ENCODE measurements at regions not wholly inside any gene's neighbourhood (a gene's known extent, or its start where the extent isn't known, plus 50 kb on each side); places are given as distances from the start of the nearest gene placed in this dataset.

DNA sequence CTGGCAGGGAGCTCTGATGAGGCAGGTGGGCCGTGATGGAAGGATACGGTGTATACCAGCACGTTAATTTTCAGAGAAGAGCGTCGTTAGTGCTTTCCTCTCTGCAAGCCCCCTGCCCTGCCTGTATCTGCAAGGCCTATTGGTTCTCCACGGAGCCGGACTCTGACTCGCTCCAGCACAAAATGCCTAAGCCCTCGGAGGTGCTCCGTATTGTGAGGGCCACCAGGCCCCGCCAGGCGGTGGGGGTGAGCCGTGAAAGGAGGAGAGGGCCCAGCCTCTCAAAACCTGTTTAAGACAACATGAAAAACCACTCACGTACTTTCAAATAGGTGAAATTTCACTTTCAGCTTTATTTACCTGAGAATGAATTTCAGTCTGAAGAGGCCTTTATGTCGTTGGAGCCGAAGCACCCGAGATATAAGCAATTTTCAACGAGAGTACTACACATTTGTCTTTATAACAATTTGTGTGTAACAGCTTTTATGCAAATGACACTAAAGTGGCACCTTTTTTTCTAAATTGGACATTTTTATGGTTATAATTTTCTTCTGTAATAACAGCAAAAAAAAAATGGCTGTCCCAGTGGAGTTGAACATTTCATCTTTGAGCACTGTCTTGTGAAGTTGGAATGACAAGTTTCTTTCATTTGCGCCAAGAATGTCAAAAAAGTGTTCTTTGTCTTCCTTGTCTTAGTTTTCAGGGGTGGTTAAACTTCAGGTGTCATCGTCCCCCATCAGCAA, 749.5 kb downstream of the VRK1 start:
- Mint-ChIP-seq H3K4me1 (peaks cover 5% of the 10 kb centered on the region), H3K27me3 (ENCODE audit: insufficient read depth) (no peaks in the 10 kb centered on the region), H3K9me3 (no peaks in the 10 kb centered on the region), H3K4me3 (no peak overlapping the region), H3K36me3 (ENCODE audit: low read depth) (no peaks in the 10 kb centered on the region), H3K27ac (no peak overlapping the region)
- Histone ChIP-seq H3K9ac (ENCODE audit: extremely low read depth, low read length, poor library complexity, severe bottlenecking) (no peak overlapping the region), H3K9me3 (ENCODE audit: control insufficient read depth, low read length) (no peaks in the 10 kb centered on the region), H3K27me3 (ENCODE audit: control insufficient read depth, insufficient read depth, low read length, poor library complexity, severe bottlenecking) (no peaks in the 10 kb centered on the region), H3K27ac (ENCODE audit: low read depth, low read length) (no peak overlapping the region), H3K4me1 (ENCODE audit: control insufficient read depth, insufficient read depth, low read length) (no peaks in the 10 kb centered on the region), H3K36me3 (ENCODE audit: control insufficient read depth, insufficient read depth, low read length) (no peaks in the 10 kb centered on the region), H3K4me3 (ENCODE audit: low read length) (no peak overlapping the region)
- WGBS, 2 experiments (ENCODE audit: insufficient coverage in 1 of 2, insufficient read length in 1 of 2), result 94 to 96% methylated on average over 8 to 20 of the region's 20 CpGs
- peak; percentile 26 for DNase-seq
- TF ChIP-seq, protein P1, sequence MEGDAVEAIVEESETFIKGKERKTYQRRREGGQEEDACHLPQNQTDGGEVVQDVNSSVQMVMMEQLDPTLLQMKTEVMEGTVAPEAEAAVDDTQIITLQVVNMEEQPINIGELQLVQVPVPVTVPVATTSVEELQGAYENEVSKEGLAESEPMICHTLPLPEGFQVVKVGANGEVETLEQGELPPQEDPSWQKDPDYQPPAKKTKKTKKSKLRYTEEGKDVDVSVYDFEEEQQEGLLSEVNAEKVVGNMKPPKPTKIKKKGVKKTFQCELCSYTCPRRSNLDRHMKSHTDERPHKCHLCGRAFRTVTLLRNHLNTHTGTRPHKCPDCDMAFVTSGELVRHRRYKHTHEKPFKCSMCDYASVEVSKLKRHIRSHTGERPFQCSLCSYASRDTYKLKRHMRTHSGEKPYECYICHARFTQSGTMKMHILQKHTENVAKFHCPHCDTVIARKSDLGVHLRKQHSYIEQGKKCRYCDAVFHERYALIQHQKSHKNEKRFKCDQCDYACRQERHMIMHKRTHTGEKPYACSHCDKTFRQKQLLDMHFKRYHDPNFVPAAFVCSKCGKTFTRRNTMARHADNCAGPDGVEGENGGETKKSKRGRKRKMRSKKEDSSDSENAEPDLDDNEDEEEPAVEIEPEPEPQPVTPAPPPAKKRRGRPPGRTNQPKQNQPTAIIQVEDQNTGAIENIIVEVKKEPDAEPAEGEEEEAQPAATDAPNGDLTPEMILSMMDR (conservative IDR thresholded peaks at IDR 0.05), result no peak

DNA sequence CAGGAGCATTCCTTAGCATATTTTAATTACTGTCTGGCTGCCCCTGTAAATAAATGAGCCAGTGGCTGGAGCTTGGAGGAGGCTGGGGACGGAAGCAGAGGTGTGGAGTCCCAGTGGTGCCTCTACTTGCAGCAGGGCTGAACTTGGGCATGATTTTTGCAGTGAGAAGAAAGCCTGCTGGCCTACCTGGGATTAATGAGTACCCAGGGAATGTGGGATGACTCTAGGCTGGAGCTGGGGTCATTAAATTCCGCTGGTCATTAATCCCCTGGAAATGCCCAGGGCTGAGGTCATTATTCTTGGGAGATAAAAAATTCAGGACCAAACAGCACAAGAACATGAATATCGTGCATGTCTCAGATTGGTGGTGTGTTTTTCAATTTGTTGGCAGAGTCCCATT, 753.3 kb downstream of the VRK1 start:
- H3K4me1 Mint-ChIP-seq, result peaks cover 5% of the 10 kb centered on the region
- no peak overlapping the region for H3K9ac ChIP-seq (ENCODE audit: extremely low read depth, low read length, poor library complexity, severe bottlenecking)
- H3K36me3 ChIP-seq (ENCODE audit: control insufficient read depth, insufficient read depth, low read length), result no peaks in the 10 kb centered on the region
- no peaks in the 10 kb centered on the region for H3K27me3 Mint-ChIP-seq (ENCODE audit: insufficient read depth)
- no peak overlapping the region for H3K4me3 ChIP-seq (ENCODE audit: low read length)
- WGBS, 2 experiments (ENCODE audit: insufficient coverage in 1 of 2, insufficient read length in 1 of 2), result 86 to 95% methylated on average over 3 of the region's 3 CpGs
- H3K27me3 ChIP-seq (ENCODE audit: control insufficient read depth, insufficient read depth, low read length, poor library complexity, severe bottlenecking), result no peaks in the 10 kb centered on the region
- H3K27ac Mint-ChIP-seq, result peak overlapping the region; percentile 31
- H3K9me3 ChIP-seq (ENCODE audit: control insufficient read depth, low read length), result no peaks in the 10 kb centered on the region
- H3K36me3 Mint-ChIP-seq (ENCODE audit: low read depth), result no peaks in the 10 kb centered on the region
- H3K9me3 Mint-ChIP-seq, result no peaks in the 10 kb centered on the region
- TF ChIP-seq, protein P1 (conservative IDR thresholded peaks at IDR 0.05), result no peak
- H3K27ac ChIP-seq (ENCODE audit: low read depth, low read length), result no peak overlapping the region
- H3K4me1 ChIP-seq (ENCODE audit: control insufficient read depth, insufficient read depth, low read length), result no peaks in the 10 kb centered on the region
- DNase-seq, result peak; percentile 16
- no peak overlapping the region for H3K4me3 Mint-ChIP-seq

DNA sequence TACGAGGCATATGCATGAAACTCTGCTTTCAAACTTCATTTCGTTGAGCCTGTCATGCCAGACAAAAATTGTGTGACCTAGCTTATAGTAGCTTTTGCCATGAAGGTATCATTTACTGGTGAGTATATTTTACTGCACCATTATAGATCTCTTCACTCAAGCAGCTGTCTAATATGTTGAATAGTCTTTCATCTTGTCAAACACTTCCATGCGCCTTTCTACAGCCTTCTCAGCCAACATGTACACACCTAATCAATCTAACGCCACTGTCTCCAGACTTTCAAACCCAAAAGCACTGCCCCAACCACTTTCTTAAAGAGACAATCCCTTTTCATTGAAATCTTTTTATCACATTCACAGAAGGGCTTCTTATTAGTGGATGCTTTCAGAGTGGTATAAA, 757.4 kb downstream of the VRK1 start:
- H3K36me3 Mint-ChIP-seq (ENCODE audit: low read depth), result no peaks in the 10 kb centered on the region
- no peaks in the 10 kb centered on the region for H3K27me3 Mint-ChIP-seq (ENCODE audit: insufficient read depth)
- no peaks in the 10 kb centered on the region for H3K27me3 ChIP-seq (ENCODE audit: control insufficient read depth, insufficient read depth, low read length, poor library complexity, severe bottlenecking)
- TF ChIP-seq, protein P1 (conservative IDR thresholded peaks at IDR 0.05), result no peak
- H3K9me3 Mint-ChIP-seq, result peaks cover 3% of the 10 kb centered on the region
- 88 to 100% methylated on average over 2 to 4 of the region's 4 CpGs for WGBS, 2 experiments (ENCODE audit: insufficient coverage in 1 of 2, insufficient read length in 1 of 2)
- H3K4me1 ChIP-seq (ENCODE audit: control insufficient read depth, insufficient read depth, low read length), result no peaks in the 10 kb centered on the region
- no peak overlapping the region for H3K9ac ChIP-seq (ENCODE audit: extremely low read depth, low read length, poor library complexity, severe bottlenecking)
- no peak overlapping the region for H3K4me3 Mint-ChIP-seq
- peak; percentile 4 for DNase-seq
- H3K27ac ChIP-seq (ENCODE audit: low read depth, low read length), result no peak overlapping the region
- H3K4me1 Mint-ChIP-seq, result peaks cover 5% of the 10 kb centered on the region
- no peaks in the 10 kb centered on the region for H3K9me3 ChIP-seq (ENCODE audit: control insufficient read depth, low read length)
- H3K27ac Mint-ChIP-seq, result no peak overlapping the region
- H3K36me3 ChIP-seq (ENCODE audit: control insufficient read depth, insufficient read depth, low read length), result no peaks in the 10 kb centered on the region
- no peak overlapping the region for H3K4me3 ChIP-seq (ENCODE audit: low read length)

Data from endodermal cell (in vitro differentiated cells).